NB4 (cell line): ENCODE measurements at regions not wholly inside any gene's neighbourhood (a gene's known extent, or its start where the extent isn't known, plus 50 kb on each side); places are given as distances from the start of the nearest gene placed in this dataset.

ENCODE experiments used
- MYC ChIP-seq: IDR thresholded peaks from 2 replicates; pipeline ENCODE4 v1.6.1; 2011; ENCODE audit warnings: low read depth, low read length
- POLR2A ChIP-seq: IDR thresholded peaks from 2 replicates; pipeline ENCODE4 v1.6.1; 2011; ENCODE audit warnings: mild to moderate bottlenecking; ENCODE audit not compliant: insufficient read length; ENCODE audit errors: extremely low read depth
- TF ChIP-seq, protein P1 (sequence below): IDR thresholded peaks from one replicate; pipeline ENCODE4 v1.5.1; 2012; ENCODE audit warnings: low read depth, low read length
- TF ChIP-seq, protein P2 (sequence below): IDR thresholded peaks from 2 replicates; pipeline ENCODE4 v1.6.1; 2011; ENCODE audit warnings: low read depth, low read length

GRCh38 chr10:76732306-76732705 is 905.3 kb downstream of the KCNMA1 start:
- no peak for TF ChIP-seq POLR2A
- TF ChIP-seq, protein P1, sequence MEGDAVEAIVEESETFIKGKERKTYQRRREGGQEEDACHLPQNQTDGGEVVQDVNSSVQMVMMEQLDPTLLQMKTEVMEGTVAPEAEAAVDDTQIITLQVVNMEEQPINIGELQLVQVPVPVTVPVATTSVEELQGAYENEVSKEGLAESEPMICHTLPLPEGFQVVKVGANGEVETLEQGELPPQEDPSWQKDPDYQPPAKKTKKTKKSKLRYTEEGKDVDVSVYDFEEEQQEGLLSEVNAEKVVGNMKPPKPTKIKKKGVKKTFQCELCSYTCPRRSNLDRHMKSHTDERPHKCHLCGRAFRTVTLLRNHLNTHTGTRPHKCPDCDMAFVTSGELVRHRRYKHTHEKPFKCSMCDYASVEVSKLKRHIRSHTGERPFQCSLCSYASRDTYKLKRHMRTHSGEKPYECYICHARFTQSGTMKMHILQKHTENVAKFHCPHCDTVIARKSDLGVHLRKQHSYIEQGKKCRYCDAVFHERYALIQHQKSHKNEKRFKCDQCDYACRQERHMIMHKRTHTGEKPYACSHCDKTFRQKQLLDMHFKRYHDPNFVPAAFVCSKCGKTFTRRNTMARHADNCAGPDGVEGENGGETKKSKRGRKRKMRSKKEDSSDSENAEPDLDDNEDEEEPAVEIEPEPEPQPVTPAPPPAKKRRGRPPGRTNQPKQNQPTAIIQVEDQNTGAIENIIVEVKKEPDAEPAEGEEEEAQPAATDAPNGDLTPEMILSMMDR = no peak
- TF ChIP-seq MYC = no peak
- TF ChIP-seq, protein P2, sequence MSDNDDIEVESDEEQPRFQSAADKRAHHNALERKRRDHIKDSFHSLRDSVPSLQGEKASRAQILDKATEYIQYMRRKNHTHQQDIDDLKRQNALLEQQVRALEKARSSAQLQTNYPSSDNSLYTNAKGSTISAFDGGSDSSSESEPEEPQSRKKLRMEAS = no peak
